ENCODE measurements at regions not wholly inside any gene's neighbourhood (a gene's known extent, or its start where the extent isn't known, plus 50 kb on each side); places are given as distances from the start of the nearest gene placed in this dataset.

DNA sequence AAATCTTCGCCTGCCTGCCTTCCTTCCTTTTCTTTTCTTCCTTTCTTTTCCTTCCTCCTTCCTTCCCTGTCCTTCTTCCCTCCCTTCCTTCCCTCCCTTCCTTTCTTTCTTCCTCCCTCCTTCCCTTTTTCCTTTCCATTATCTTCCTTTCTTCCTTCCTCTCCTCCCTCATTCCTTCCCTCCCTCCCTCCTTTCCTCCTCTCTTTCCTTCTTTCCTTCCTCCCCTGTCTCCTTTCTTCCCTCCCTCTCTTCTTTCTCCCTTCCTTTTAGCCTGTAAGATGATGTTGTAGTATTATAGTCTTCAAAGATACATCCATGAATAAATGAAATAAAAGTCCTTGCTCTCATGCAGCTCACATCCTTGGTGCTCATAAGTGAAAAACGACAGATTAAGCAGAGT is 539.3 kb downstream of the RBFOX1 start:
- Histone ChIP-seq H3K4me3 (ENCODE audit: low read depth, low read length) (no peak overlapping the region), H2BK5ac (ENCODE audit: low read depth, low read length, poor library complexity) (no peak overlapping the region), H3K9me3 (ENCODE audit: insufficient read depth, low read depth, low read length) (no peaks in the 10 kb centered on the region), H2BK12ac (ENCODE audit: low read length) (no peak overlapping the region), H3K27me3 (ENCODE audit: insufficient read depth, low read length) (no peaks in the 10 kb centered on the region), H3K36me3 (ENCODE audit: control insufficient read depth in 1 of 2, insufficient read depth in 2 of 2, low read length in 2 of 2) (no peaks in the 10 kb centered on the region), H3K79me2 (ENCODE audit: control insufficient read depth, insufficient read depth, low read length, poor library complexity) (no peaks in the 10 kb centered on the region), H2AK5ac (ENCODE audit: low read length) (no peak overlapping the region), H3K4ac (ENCODE audit: low read depth, low read length) (no peak overlapping the region), H3K4me2 (ENCODE audit: low read length) (no peak overlapping the region), H3K79me1 (ENCODE audit: low read length) (no peaks in the 10 kb centered on the region), H2AFZ (ENCODE audit: insufficient read depth, low read length, poor library complexity) (no peak overlapping the region), H2BK120ac (ENCODE audit: insufficient read depth, low read length, poor library complexity) (no peak overlapping the region), H3K23ac (ENCODE audit: low read length) (no peak overlapping the region), H3K27ac (ENCODE audit: low read depth, low read length) (no peak overlapping the region), H4K12ac (ENCODE audit: low read depth, low read length) (no peak overlapping the region), H4K91ac (ENCODE audit: low read depth, low read length) (no peak overlapping the region), H3K9ac (ENCODE audit: low read length) (no peak overlapping the region), H3K14ac (ENCODE audit: low read length) (no peak overlapping the region), H3K4me1 (ENCODE audit: control insufficient read depth in 1 of 2, insufficient read depth in 2 of 2, low read length in 2 of 2) (no peaks in the 10 kb centered on the region), H3K18ac (ENCODE audit: low read length) (no peak overlapping the region), H4K8ac (ENCODE audit: low read depth, low read length) (no peak overlapping the region)
- WGBS (ENCODE audit: extremely low coverage, insufficient coverage, insufficient read length) = no CpG with 5 or more reads among the region's 2 CpGs
- no peak for DNase-seq

DNA sequence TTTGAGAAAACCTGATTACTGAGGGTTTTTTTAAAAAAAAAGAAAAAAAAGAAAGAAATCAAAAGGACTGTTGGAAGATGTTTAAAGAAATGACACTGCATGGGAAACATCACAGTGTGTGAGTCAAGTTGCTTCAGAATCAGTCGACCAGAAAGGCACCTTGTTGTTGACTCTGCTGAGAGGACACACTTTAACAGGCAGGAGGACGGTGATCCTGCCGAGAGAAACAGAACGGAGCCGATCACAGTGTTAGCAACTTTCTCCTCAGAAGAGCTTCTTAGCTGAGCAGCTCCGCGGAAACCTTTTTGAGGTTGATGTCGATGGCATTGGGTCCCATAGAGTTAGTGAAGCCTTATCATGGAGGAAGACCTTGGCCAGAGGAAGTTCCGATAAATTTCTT is 538.7 kb downstream of the RBFOX1 start:
- Histone ChIP-seq H3K79me2 (ENCODE audit: control insufficient read depth, insufficient read depth, low read length, poor library complexity) (no peaks in the 10 kb centered on the region), H2BK120ac (ENCODE audit: insufficient read depth, low read length, poor library complexity) (no peak overlapping the region), H2AK5ac (ENCODE audit: low read length) (no peak overlapping the region), H2BK5ac (ENCODE audit: low read depth, low read length, poor library complexity) (no peak overlapping the region), H3K18ac (ENCODE audit: low read length) (no peak overlapping the region), H3K27me3 (ENCODE audit: insufficient read depth, low read length) (no peaks in the 10 kb centered on the region), H3K4me1 (ENCODE audit: control insufficient read depth in 1 of 2, insufficient read depth in 2 of 2, low read length in 2 of 2) (no peaks in the 10 kb centered on the region), H3K9me3 (ENCODE audit: insufficient read depth, low read depth, low read length) (no peaks in the 10 kb centered on the region), H2BK12ac (ENCODE audit: low read length) (no peak overlapping the region), H3K27ac (ENCODE audit: low read depth, low read length) (no peak overlapping the region), H3K36me3 (ENCODE audit: control insufficient read depth in 1 of 2, insufficient read depth in 2 of 2, low read length in 2 of 2) (no peaks in the 10 kb centered on the region), H4K8ac (ENCODE audit: low read depth, low read length) (no peak overlapping the region), H4K12ac (ENCODE audit: low read depth, low read length) (no peak overlapping the region), H3K79me1 (ENCODE audit: low read length) (no peaks in the 10 kb centered on the region), H3K9ac (ENCODE audit: low read length) (no peak overlapping the region), H3K4me3 (ENCODE audit: low read depth, low read length) (no peak overlapping the region), H3K14ac (ENCODE audit: low read length) (no peak overlapping the region), H3K4me2 (ENCODE audit: low read length) (no peak overlapping the region), H3K4ac (ENCODE audit: low read depth, low read length) (no peak overlapping the region), H3K23ac (ENCODE audit: low read length) (no peak overlapping the region), H4K91ac (ENCODE audit: low read depth, low read length) (no peak overlapping the region), H2AFZ (ENCODE audit: insufficient read depth, low read length, poor library complexity) (no peak overlapping the region)
- no CpG with 5 or more reads among the region's 9 CpGs for WGBS (ENCODE audit: extremely low coverage, insufficient coverage, insufficient read length)
- DNase-seq = no peak

DNA sequence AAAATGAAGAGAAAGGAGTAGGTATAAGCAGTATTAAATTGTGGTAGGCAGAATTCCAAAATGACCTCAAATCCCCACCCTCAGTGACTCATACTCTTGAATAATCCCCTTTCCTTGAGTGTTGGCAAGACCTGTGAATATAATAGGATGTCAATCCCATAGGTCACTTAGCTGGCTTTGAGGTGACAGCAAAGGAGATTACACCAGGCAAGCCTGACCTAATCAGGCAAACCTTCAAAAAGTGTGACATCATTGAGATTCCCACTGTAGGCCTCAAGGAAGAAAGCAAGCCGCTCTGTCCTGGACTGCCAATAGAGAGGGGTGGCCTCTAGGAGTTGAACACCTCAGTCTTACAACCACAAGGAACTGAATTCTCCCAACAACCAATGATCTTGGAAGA is 535.2 kb downstream of the RBFOX1 start:
- H3K9me3 ChIP-seq (ENCODE audit: insufficient read depth, low read depth, low read length) = no peaks in the 10 kb centered on the region
- no peaks in the 10 kb centered on the region for H3K27me3 ChIP-seq (ENCODE audit: insufficient read depth, low read length)
- no peak overlapping the region for H3K14ac ChIP-seq (ENCODE audit: low read length)
- no peak overlapping the region for H4K8ac ChIP-seq (ENCODE audit: low read depth, low read length)
- H3K79me2 ChIP-seq (ENCODE audit: control insufficient read depth, insufficient read depth, low read length, poor library complexity) = no peaks in the 10 kb centered on the region
- WGBS (ENCODE audit: extremely low coverage, insufficient coverage, insufficient read length) = no CpG with 5 or more reads among the region's 1 CpG
- no peak for DNase-seq
- H3K9ac ChIP-seq (ENCODE audit: low read length) = no peak overlapping the region
- H2BK120ac ChIP-seq (ENCODE audit: insufficient read depth, low read length, poor library complexity) = no peak overlapping the region
- H2BK5ac ChIP-seq (ENCODE audit: low read depth, low read length, poor library complexity) = no peak overlapping the region
- no peak overlapping the region for H2AK5ac ChIP-seq (ENCODE audit: low read length)
- no peak overlapping the region for H3K18ac ChIP-seq (ENCODE audit: low read length)
- H4K91ac ChIP-seq (ENCODE audit: low read depth, low read length) = no peak overlapping the region
- no peaks in the 10 kb centered on the region for H3K79me1 ChIP-seq (ENCODE audit: low read length)
- H3K4ac ChIP-seq (ENCODE audit: low read depth, low read length) = no peak overlapping the region
- H3K23ac ChIP-seq (ENCODE audit: low read length) = no peak overlapping the region
- H3K4me3 ChIP-seq (ENCODE audit: low read depth, low read length) = no peak overlapping the region
- H4K12ac ChIP-seq (ENCODE audit: low read depth, low read length) = no peak overlapping the region
- no peak overlapping the region for H3K27ac ChIP-seq (ENCODE audit: low read depth, low read length)
- H3K4me2 ChIP-seq (ENCODE audit: low read length) = no peak overlapping the region
- no peaks in the 10 kb centered on the region for H3K4me1 ChIP-seq (ENCODE audit: control insufficient read depth in 1 of 2, insufficient read depth in 2 of 2, low read length in 2 of 2)
- no peak overlapping the region for H2AFZ ChIP-seq (ENCODE audit: insufficient read depth, low read length, poor library complexity)
- H2BK12ac ChIP-seq (ENCODE audit: low read length) = no peak overlapping the region
- H3K36me3 ChIP-seq (ENCODE audit: control insufficient read depth in 1 of 2, insufficient read depth in 2 of 2, low read length in 2 of 2) = no peaks in the 10 kb centered on the region

DNA sequence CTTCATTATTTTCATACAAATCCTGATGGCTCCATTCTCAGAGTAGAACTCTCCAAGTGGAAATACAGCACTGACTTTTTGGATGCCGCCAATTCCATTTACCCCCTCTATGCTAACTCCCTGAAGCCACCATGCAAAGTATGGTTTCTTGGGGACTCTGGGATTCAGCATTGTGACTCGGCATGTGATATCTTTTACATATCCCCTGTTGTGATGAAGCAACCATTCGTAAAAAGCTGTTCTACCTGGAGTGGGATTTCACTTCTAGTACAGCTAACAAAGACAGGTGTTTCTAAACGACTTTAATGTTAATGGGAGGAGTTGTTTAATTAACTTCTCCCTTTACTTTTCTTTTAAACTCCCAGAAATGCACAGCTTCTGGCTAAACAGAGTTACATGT is 533.5 kb downstream of the RBFOX1 start:
- Histone ChIP-seq H3K14ac (ENCODE audit: low read length) (no peak overlapping the region), H2BK12ac (ENCODE audit: low read length) (no peak overlapping the region), H3K4me3 (ENCODE audit: low read depth, low read length) (no peak overlapping the region), H3K4me1 (ENCODE audit: control insufficient read depth in 1 of 2, insufficient read depth in 2 of 2, low read length in 2 of 2) (no peaks in the 10 kb centered on the region), H4K12ac (ENCODE audit: low read depth, low read length) (no peak overlapping the region), H3K79me1 (ENCODE audit: low read length) (no peaks in the 10 kb centered on the region), H2BK120ac (ENCODE audit: insufficient read depth, low read length, poor library complexity) (no peak overlapping the region), H3K4me2 (ENCODE audit: low read length) (no peak overlapping the region), H4K8ac (ENCODE audit: low read depth, low read length) (no peak overlapping the region), H3K36me3 (ENCODE audit: control insufficient read depth in 1 of 2, insufficient read depth in 2 of 2, low read length in 2 of 2) (no peaks in the 10 kb centered on the region), H4K91ac (ENCODE audit: low read depth, low read length) (no peak overlapping the region), H3K27me3 (ENCODE audit: insufficient read depth, low read length) (no peaks in the 10 kb centered on the region), H3K79me2 (ENCODE audit: control insufficient read depth, insufficient read depth, low read length, poor library complexity) (no peaks in the 10 kb centered on the region), H2AK5ac (ENCODE audit: low read length) (no peak overlapping the region), H3K27ac (ENCODE audit: low read depth, low read length) (no peak overlapping the region), H3K9me3 (ENCODE audit: insufficient read depth, low read depth, low read length) (no peaks in the 10 kb centered on the region), H2AFZ (ENCODE audit: insufficient read depth, low read length, poor library complexity) (no peak overlapping the region), H3K23ac (ENCODE audit: low read length) (no peak overlapping the region), H2BK5ac (ENCODE audit: low read depth, low read length, poor library complexity) (no peak overlapping the region), H3K18ac (ENCODE audit: low read length) (no peak overlapping the region), H3K9ac (ENCODE audit: low read length) (no peak overlapping the region), H3K4ac (ENCODE audit: low read depth, low read length) (no peak overlapping the region)
- no CpG with 5 or more reads among the region's 4 CpGs for WGBS (ENCODE audit: extremely low coverage, insufficient coverage, insufficient read length)
- DNase-seq = no peak

Data from trophoblast cell (in vitro differentiated cells and primary cell).